ENCODE measurements at regions not wholly inside any gene's neighbourhood (a gene's known extent, or its start where the extent isn't known, plus 50 kb on each side); places are given as distances from the start of the nearest gene placed in this dataset.

- no peak for DNase-seq (ENCODE audit: low read depth)
Measured at GRCh38 chr4:173930329-173930967, 353.0 kb downstream of the FBXO8 start.

- no peak for DNase-seq (ENCODE audit: low read depth)
Measured at GRCh38 chr4:173929921-173930320, 353.5 kb downstream of the FBXO8 start.

GRCh38 chr4:173924561-173924960 is 358.9 kb downstream of the FBXO8 start:
- DNase-seq (ENCODE audit: low read depth): no peak

- DNase-seq (ENCODE audit: low read depth): no peak
Measured at GRCh38 chr4:173919861-173920260, 363.6 kb downstream of the FBXO8 start.

GRCh38 chr4:173919196-173919595 is 364.3 kb downstream of the FBXO8 start:
- no peak for DNase-seq (ENCODE audit: low read depth)

GRCh38 chr4:173917255-173917960 is 366.1 kb downstream of the FBXO8 start:
- DNase-seq (ENCODE audit: low read depth): peak; percentile 7

GRCh38 chr4:173913496-173913895 is 370.0 kb downstream of the FBXO8 start:
- no peak for DNase-seq (ENCODE audit: low read depth)

- no peak for DNase-seq (ENCODE audit: low read depth)
Measured at GRCh38 chr4:173912384-173912783, 371.1 kb downstream of the FBXO8 start.

GRCh38 chr4:173910891-173911290 is 372.6 kb downstream of the FBXO8 start:
- no peak for DNase-seq (ENCODE audit: low read depth)

GRCh38 chr4:173909294-173909693 is 374.2 kb downstream of the FBXO8 start:
- no peak for DNase-seq (ENCODE audit: low read depth)

GRCh38 chr4:173899813-173900212 is 369.8 kb upstream of the HAND2 start:
- no peak for DNase-seq (ENCODE audit: low read depth)

GRCh38 chr4:173891072-173891471 is 361.0 kb upstream of the HAND2 start:
- DNase-seq (ENCODE audit: low read depth): no peak

GRCh38 chr4:173883821-173884220 is 353.8 kb upstream of the HAND2 start:
- DNase-seq (ENCODE audit: low read depth): no peak

GRCh38 chr4:173880897-173881296 is 350.9 kb upstream of the HAND2 start:
- no peak for DNase-seq (ENCODE audit: low read depth)

GRCh38 chr4:173879509-173879908 is 349.5 kb upstream of the HAND2 start:
- DNase-seq (ENCODE audit: low read depth): no peak

- no peak for DNase-seq (ENCODE audit: low read depth)
Measured at GRCh38 chr4:173878701-173879100, 348.7 kb upstream of the HAND2 start.

- DNase-seq (ENCODE audit: low read depth): no peak
Measured at GRCh38 chr4:173871643-173872042, 341.6 kb upstream of the HAND2 start.

GRCh38 chr4:173866322-173867026 is 336.4 kb upstream of the HAND2 start:
- peak; percentile 7 for DNase-seq (ENCODE audit: low read depth)

- no peak for DNase-seq (ENCODE audit: low read depth)
Measured at GRCh38 chr4:173862754-173863153, 332.7 kb upstream of the HAND2 start.

- no peak for DNase-seq (ENCODE audit: low read depth)
Measured at GRCh38 chr4:173860094-173860493, 330.1 kb upstream of the HAND2 start.

GRCh38 chr4:173859091-173859713 is 329.2 kb upstream of the HAND2 start:
- peak; percentile 39 for DNase-seq (ENCODE audit: low read depth)

- no peak for DNase-seq (ENCODE audit: low read depth)
Measured at GRCh38 chr4:173858471-173858870, 328.4 kb upstream of the HAND2 start.

GRCh38 chr4:173857828-173858227 is 327.8 kb upstream of the HAND2 start:
- DNase-seq (ENCODE audit: low read depth): no peak

Measured in RPMI7951 (cell line).